BJ (cell line): ENCODE measurements at regions not wholly inside any gene's neighbourhood (a gene's known extent, or its start where the extent isn't known, plus 50 kb on each side); places are given as distances from the start of the nearest gene placed in this dataset.
"Not testable (repeated sequence)": the region's sequence is repeated elsewhere in the genome, so short reads cannot be mapped to it uniquely, and the experiment has no call there.

Experiments
- CTCF ChIA-PET: fragments of 350-600 bp; formaldehyde crosslinking; extraction: SDS; loops from one replicate; lab custom pipeline; 2021; ENCODE audit warnings: antibody characterized with exemption, inconsistent platforms; lab: Yijun Ruan, JAX
- POLR2A ChIA-PET: fragments of 300-600 bp; sonication (Branson Sonifier 250); formaldehyde crosslinking; extraction: SDS; loops from one replicate; lab custom pipeline; 2021; ENCODE audit warnings: antibody characterized with exemption; lab: Charles Lee
- DNase-seq: peaks from one replicate; pipeline ENCODE4 v3.0.0-alpha.2; 2011; ENCODE audit warnings: low read depth
- H3K27me3 ChIP-seq: 2 replicates; pipeline ENCODE4 v1.6.0; 2011; ENCODE audit warnings: low read length; ENCODE audit not compliant: control insufficient read depth, insufficient read depth
- H3K36me3 ChIP-seq: 2 replicates; pipeline ENCODE4 v1.5.1; 2011; ENCODE audit warnings: low read length; ENCODE audit not compliant: control insufficient read depth, insufficient read depth
- H3K4me3 ChIP-seq: 2 replicates; pipeline ENCODE4 v1.5.1; 2011; ENCODE audit warnings: low read depth, mild to moderate bottlenecking, control low read depth, low read length
- CTCF ChIP-seq: IDR thresholded peaks from 2 replicates; pipeline ENCODE4 v1.5.1; 2011; ENCODE audit warnings: low read depth, mild to moderate bottlenecking, control low read depth, inconsistent platforms, low read length, moderate library complexity; ENCODE audit not compliant: insufficient read depth

- ChIA-PET CTCF (interaction anchor here (1.0 kb wide), 1 partner anchor 18 kb away, joined by 5 read pairs; no protein-coding TSS in a partner anchor), POLR2A (no interaction called here)
- TF ChIP-seq CTCF: no peak
- Histone ChIP-seq H3K27me3 (no peaks in the 10 kb centered on the region), H3K4me3 (no peak overlapping the region), H3K36me3 (no peaks in the 10 kb centered on the region)
- no peak for DNase-seq
These were observed 109.6 kb upstream of the FRMD1 start for GRCh38 chr6:168188369-168189199.

- no peak for TF ChIP-seq CTCF
- ChIA-PET CTCF (no interaction called here), POLR2A (no interaction called here)
- no peak overlapping the region for H3K4me3 ChIP-seq
- no peaks in the 10 kb centered on the region for H3K36me3 ChIP-seq
- no peak for DNase-seq
- no peaks in the 10 kb centered on the region for H3K27me3 ChIP-seq
These were observed 107.4 kb upstream of the FRMD1 start for GRCh38 chr6:168186438-168186837.

- DNase-seq, H3K4me3 ChIP-seq, H3K36me3 ChIP-seq, CTCF ChIA-PET, POLR2A ChIA-PET, H3K27me3 ChIP-seq: not testable (repeated sequence)
These were observed 107.0 kb upstream of the FRMD1 start for GRCh38 chr6:168186018-168186417.

GRCh38 chr6:168184701-168185100 is 105.7 kb upstream of the FRMD1 start:
- DNase-seq: no peak
- POLR2A ChIA-PET: no interaction called here
- TF ChIP-seq CTCF: no peak

GRCh38 chr6:168183613-168183970 is 104.6 kb upstream of the FRMD1 start:
- CTCF ChIA-PET: no interaction called here
- POLR2A ChIA-PET: no interaction called here
- no peak for DNase-seq
- Histone ChIP-seq H3K27me3 (no peaks in the 10 kb centered on the region), H3K36me3 (no peaks in the 10 kb centered on the region), H3K4me3 (no peak overlapping the region)
- no peak for TF ChIP-seq CTCF

More at GRCh38 chr6:168184701-168185100, 105.7 kb upstream of the FRMD1 start:
- H3K36me3 ChIP-seq: no peaks in the 10 kb centered on the region
- CTCF ChIA-PET: interaction anchor here (1.0 kb wide), 1 partner anchor 18 kb away, joined by 4 read pairs; no protein-coding TSS in a partner anchor
- no peak overlapping the region for H3K4me3 ChIP-seq
- no peaks in the 10 kb centered on the region for H3K27me3 ChIP-seq
